ENCODE measurements at regions not wholly inside any gene's neighbourhood (a gene's known extent, or its start where the extent isn't known, plus 50 kb on each side); places are given as distances from the start of the nearest gene placed in this dataset.

GRCh38 chr1:63198871-63199394 is 123.4 kb upstream of the FOXD3 start:
- DNase-seq (peak in 2 of 4 donors; percentile 26 to 34), ATAC-seq (no peak)
- Histone ChIP-seq H3K36me3 (no peaks in the 10 kb centered on the region), H3K4me1 (no peaks in the 10 kb centered on the region), H3K9me3 (no peaks in the 10 kb centered on the region), H3K27ac (no peak overlapping the region), H3K4me3 (no peak overlapping the region), H3K27me3 (peaks cover 3 to 12% of the 10 kb centered on the region in 2 donors)
- intact Hi-C loops (cut with DNase I), result no loop called here
- TF ChIP-seq CTCF (IDR thresholded peaks at IDR 0.05), result no peak

- Histone ChIP-seq H3K4me3 (no peak overlapping the region), H3K27ac (no peak overlapping the region), H3K9me3 (no peaks in the 10 kb centered on the region), H3K36me3 (no peaks in the 10 kb centered on the region), H3K4me1 (no peaks in the 10 kb centered on the region), H3K27me3 (peaks cover 3 to 12% of the 10 kb centered on the region in 2 donors)
- intact Hi-C loops (cut with DNase I), result no loop called here
- no peak for TF ChIP-seq CTCF (IDR thresholded peaks at IDR 0.05)
- DNase-seq (peak in 2 of 4 donors; percentile 75 to 76), ATAC-seq (no peak)
These were observed 122.5 kb upstream of the FOXD3 start for GRCh38 chr1:63199706-63200335.

- Histone ChIP-seq H3K4me3 (no peak overlapping the region), H3K27me3 (peaks cover 3 to 12% of the 10 kb centered on the region in 2 donors), H3K4me1 (no peaks in the 10 kb centered on the region), H3K9me3 (no peaks in the 10 kb centered on the region), H3K27ac (no peak overlapping the region), H3K36me3 (no peaks in the 10 kb centered on the region)
- no peak for ATAC-seq
- intact Hi-C loops (cut with DNase I), result no loop called here
- DNase-seq, result peak in 2 of 4 donors; percentile 0 to 20
- TF ChIP-seq CTCF (IDR thresholded peaks at IDR 0.05), result no peak
These were observed 121.7 kb upstream of the FOXD3 start for GRCh38 chr1:63200676-63201075.

GRCh38 chr1:63203641-63204040 is 118.7 kb upstream of the FOXD3 start:
- Histone ChIP-seq H3K36me3 (no peaks in the 10 kb centered on the region), H3K4me1 (no peaks in the 10 kb centered on the region), H3K27ac (no peak overlapping the region), H3K27me3 (peaks cover 3 to 12% of the 10 kb centered on the region in 2 donors), H3K9me3 (no peaks in the 10 kb centered on the region), H3K4me3 (no peak overlapping the region)
- TF ChIP-seq CTCF (IDR thresholded peaks at IDR 0.05), result no peak
- intact Hi-C loops (cut with DNase I), result no loop called here
- DNase-seq, result no peak
- no peak for ATAC-seq

GRCh38 chr1:63205776-63206175 is 116.6 kb upstream of the FOXD3 start:
- H3K27ac ChIP-seq, result no peak overlapping the region
- no peaks in the 10 kb centered on the region for H3K9me3 ChIP-seq
- ATAC-seq, result no peak
- peaks cover 3 to 12% of the 10 kb centered on the region in 2 donors for H3K27me3 ChIP-seq
- intact Hi-C loops (cut with DNase I), result no loop called here
- no peak for DNase-seq
- no peak for TF ChIP-seq CTCF (IDR thresholded peaks at IDR 0.05)
- H3K4me1 ChIP-seq, result no peaks in the 10 kb centered on the region
- H3K4me3 ChIP-seq, result no peak overlapping the region
- no peaks in the 10 kb centered on the region for H3K36me3 ChIP-seq

Measured in left lung (tissue), 4 donors.